NT2/D1 (cell line): ENCODE measurements at regions not wholly inside any gene's neighbourhood (a gene's known extent, or its start where the extent isn't known, plus 50 kb on each side); places are given as distances from the start of the nearest gene placed in this dataset.

Experiments
- SUZ12 ChIP-seq: IDR thresholded peaks from 2 replicates; pipeline ENCODE4 v1.6.1; 2011; ENCODE audit not compliant: insufficient read length, insufficient read depth; ENCODE audit errors: extremely low read depth
- YY1 ChIP-seq: IDR thresholded peaks from 2 replicates; pipeline ENCODE4 v1.6.1; 2011; ENCODE audit not compliant: insufficient read length, insufficient read depth
- ZNF274 ChIP-seq: IDR thresholded peaks from 2 replicates; pipeline ENCODE4 v1.6.1; 2011; ENCODE audit warnings: mild to moderate bottlenecking, low read depth, low read length

DNA sequence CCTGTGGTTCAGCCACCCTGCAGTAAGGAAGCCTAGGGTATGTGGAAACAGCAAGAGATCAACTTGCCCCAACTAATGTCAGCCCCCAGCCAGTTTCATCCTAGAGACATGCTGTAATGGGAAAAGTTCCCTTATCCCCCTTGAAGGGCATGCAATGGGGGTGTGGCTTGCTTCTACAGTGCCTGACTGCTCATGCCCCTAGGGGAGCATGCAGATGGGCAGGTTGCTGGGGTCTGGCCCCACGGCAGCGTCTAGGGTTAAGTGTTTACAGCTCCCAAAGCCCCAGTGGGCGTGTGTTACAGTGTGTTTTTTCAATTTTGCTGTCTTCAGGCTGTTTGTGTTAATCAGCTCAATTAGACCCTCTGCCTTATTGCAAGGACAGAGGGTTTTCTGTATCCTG lies 1105.9 kb downstream of the AMY1C start:
- TF ChIP-seq ZNF274 (no peak), YY1 (no peak), SUZ12 (no peak)
